IPS-20b (cell line): ENCODE measurements at regions not wholly inside any gene's neighbourhood (a gene's known extent, or its start where the extent isn't known, plus 50 kb on each side); places are given as distances from the start of the nearest gene placed in this dataset.
A peak's percentile ranks its signal among the peaks of the same experiment; 100 is the strongest.
"Not testable (repeated sequence)": the region's sequence is repeated elsewhere in the genome, so short reads cannot be mapped to it uniquely, and the experiment has no call there.

Source experiments
- H3K27ac ChIP-seq: one replicate; pipeline ENCODE4 v1.5.1; 2013; ENCODE audit warnings: low read length
- H3K27me3 ChIP-seq: 2 replicates; pipeline ENCODE4 v1.6.1; 2013; ENCODE audit warnings: mild to moderate bottlenecking, low read length, inconsistent platforms; ENCODE audit not compliant: insufficient read depth
- H3K36me3 ChIP-seq: 2 replicates; pipeline ENCODE4 v1.6.1; 2013; ENCODE audit warnings: low read depth, mild to moderate bottlenecking, inconsistent platforms, low read length, moderate library complexity; ENCODE audit not compliant: insufficient read depth
- H3K4me1 ChIP-seq: 2 replicates; pipeline ENCODE4 v1.6.1; 2013; ENCODE audit warnings: mild to moderate bottlenecking, control low read depth, inconsistent platforms, low read length, moderate library complexity; ENCODE audit not compliant: insufficient read depth
- H3K4me3 ChIP-seq: 2 replicates; pipeline ENCODE4 v1.5.1; 2013; ENCODE audit warnings: mild to moderate bottlenecking, low read length, inconsistent platforms
- H3K9ac ChIP-seq: 2 replicates; pipeline ENCODE4 v1.6.1; 2013; ENCODE audit warnings: low read depth, mild to moderate bottlenecking, inconsistent platforms, low read length, moderate library complexity
- H3K9me3 ChIP-seq: 2 replicates; pipeline ENCODE4 v1.6.1; 2013; ENCODE audit warnings: mild to moderate bottlenecking, low read depth, low read length, inconsistent platforms; ENCODE audit not compliant: insufficient read depth

DNA sequence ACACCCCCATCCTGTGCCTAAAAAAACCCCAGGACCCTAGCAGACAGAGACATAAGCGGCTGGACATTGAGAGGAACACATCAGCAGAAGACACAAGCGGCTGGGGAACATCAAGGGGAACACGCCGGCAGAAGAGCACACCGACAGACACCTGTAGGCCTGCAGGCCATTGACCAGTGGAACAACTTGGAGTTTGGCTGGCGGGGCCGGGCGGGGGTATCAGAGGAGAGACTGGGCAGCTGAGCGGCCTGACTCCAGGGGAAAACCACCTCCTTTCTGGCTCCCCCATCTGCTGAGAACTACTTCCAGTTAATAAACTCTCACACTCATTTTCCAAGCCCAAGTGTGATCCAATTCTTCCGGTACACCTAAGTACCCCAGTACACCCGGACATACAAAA lies 264.7 kb upstream of the ISX start:
- Histone ChIP-seq H3K27ac (no peak overlapping the region), H3K9me3 (no peaks in the 10 kb centered on the region), H3K36me3 (no peaks in the 10 kb centered on the region), H3K4me3 (no peak overlapping the region), H3K4me1 (no peaks in the 10 kb centered on the region), H3K9ac (no peak overlapping the region), H3K27me3 (no peaks in the 10 kb centered on the region)

DNA sequence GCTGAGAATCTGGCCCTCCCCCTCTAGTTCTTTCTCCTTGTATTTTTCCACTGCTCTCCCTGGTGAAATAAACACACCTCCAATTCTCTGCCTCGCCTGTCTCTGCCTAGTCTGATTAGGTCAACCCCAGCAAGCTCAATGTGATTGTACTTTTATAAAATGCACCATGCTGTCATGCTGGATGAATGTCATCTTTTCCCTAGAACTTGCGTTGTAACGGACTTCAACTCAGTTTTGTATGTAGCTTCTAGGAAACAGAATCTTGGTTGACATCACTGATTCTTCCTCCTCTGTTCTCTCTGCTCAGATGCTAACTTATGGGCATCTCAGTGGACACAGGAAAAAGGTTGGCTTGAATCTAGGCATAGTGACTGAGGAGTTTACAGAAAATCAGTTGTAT lies 261.9 kb upstream of the ISX start:
- Histone ChIP-seq H3K36me3 (no peaks in the 10 kb centered on the region), H3K27me3 (no peaks in the 10 kb centered on the region), H3K9me3 (no peaks in the 10 kb centered on the region), H3K27ac (no peak overlapping the region), H3K9ac (no peak overlapping the region), H3K4me1 (0 out of 2 replicates have a peak, but pooled peaks cover 5% of the 10 kb centered on the region), H3K4me3 (no peak overlapping the region)

GRCh38 chr22:34804604-34805003 lies 261.4 kb upstream of the ISX start:
- 0 out of 2 replicates have a peak, but pooled peaks cover 5% of the 10 kb centered on the region for H3K4me1 ChIP-seq
- H3K36me3 ChIP-seq = no peaks in the 10 kb centered on the region
- H3K9ac ChIP-seq = no peak overlapping the region
- no peak overlapping the region for H3K27ac ChIP-seq
- H3K27me3 ChIP-seq = no peaks in the 10 kb centered on the region
- H3K9me3 ChIP-seq = no peaks in the 10 kb centered on the region
- H3K4me3 ChIP-seq = no peak overlapping the region

DNA sequence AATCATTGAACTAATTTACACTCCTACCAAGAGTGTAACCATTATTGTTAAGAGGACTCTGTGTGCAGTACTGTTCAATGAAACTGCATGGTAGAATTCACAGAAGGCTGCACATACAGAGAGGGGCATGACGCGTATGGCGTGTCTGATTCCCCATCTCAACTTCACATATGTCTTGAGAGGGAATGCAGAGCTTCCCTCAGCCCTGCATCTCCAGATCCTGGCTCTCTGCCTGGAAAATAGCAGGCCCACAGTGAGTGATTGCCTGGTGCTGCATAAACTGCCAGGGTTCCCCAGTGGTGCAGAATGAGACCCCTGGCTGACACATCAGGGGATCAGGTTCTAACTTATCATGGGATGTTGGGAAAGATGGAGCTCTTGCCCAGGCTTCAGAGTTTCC lies 260.2 kb upstream of the ISX start:
- Histone ChIP-seq H3K9me3 (no peaks in the 10 kb centered on the region), H3K27ac (no peak overlapping the region), H3K27me3 (no peaks in the 10 kb centered on the region), H3K4me3 (no peak overlapping the region), H3K36me3 (no peaks in the 10 kb centered on the region), H3K4me1 (0 out of 2 replicates have a peak, but pooled peaks cover 5% of the 10 kb centered on the region), H3K9ac (no peak overlapping the region)

GRCh38 chr22:34808618-34809017 lies 257.3 kb upstream of the ISX start:
- Histone ChIP-seq H3K36me3 (no peaks in the 10 kb centered on the region), H3K4me3 (no peak overlapping the region), H3K9me3 (no peaks in the 10 kb centered on the region), H3K27me3 (no peaks in the 10 kb centered on the region), H3K4me1 (0 out of 2 replicates have a peak, but pooled peaks cover 5% of the 10 kb centered on the region), H3K9ac (no peak overlapping the region), H3K27ac (no peak overlapping the region)

DNA sequence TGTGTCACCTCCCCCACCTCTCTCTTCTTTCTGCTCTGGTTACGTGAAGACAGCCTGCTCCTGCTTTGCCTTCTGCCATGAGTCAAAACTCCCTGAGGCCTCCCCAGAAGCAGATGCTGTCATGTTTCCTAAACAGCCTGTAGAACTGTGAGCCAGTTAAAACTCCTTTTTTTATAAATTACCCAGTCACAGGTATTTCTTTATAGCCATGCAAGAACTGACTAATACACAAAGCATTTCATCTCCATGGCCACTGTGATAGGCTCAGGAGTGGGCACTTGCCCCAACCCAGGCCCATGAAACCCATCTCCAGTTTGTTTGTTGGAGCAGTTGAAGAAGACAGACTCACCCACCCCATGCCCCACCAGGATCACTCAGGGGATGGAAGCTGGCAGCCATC lies 253.3 kb upstream of the ISX start:
- H3K36me3 ChIP-seq = no peaks in the 10 kb centered on the region
- no peak overlapping the region for H3K4me3 ChIP-seq
- no peaks in the 10 kb centered on the region for H3K27me3 ChIP-seq
- no peak overlapping the region for H3K9ac ChIP-seq
- H3K27ac ChIP-seq = no peak overlapping the region
- H3K4me1 ChIP-seq = peaks cover 11% of the 10 kb centered on the region
- no peaks in the 10 kb centered on the region for H3K9me3 ChIP-seq

- Histone ChIP-seq H3K27me3 (no peaks in the 10 kb centered on the region), H3K4me3 (no peak overlapping the region), H3K9ac (no peak overlapping the region), H3K36me3 (no peaks in the 10 kb centered on the region), H3K4me1 (peaks cover 8% of the 10 kb centered on the region), H3K27ac (no peak overlapping the region), H3K9me3 (no peaks in the 10 kb centered on the region)
These were observed 251.5 kb upstream of the ISX start for GRCh38 chr22:34814260-34815025.

DNA sequence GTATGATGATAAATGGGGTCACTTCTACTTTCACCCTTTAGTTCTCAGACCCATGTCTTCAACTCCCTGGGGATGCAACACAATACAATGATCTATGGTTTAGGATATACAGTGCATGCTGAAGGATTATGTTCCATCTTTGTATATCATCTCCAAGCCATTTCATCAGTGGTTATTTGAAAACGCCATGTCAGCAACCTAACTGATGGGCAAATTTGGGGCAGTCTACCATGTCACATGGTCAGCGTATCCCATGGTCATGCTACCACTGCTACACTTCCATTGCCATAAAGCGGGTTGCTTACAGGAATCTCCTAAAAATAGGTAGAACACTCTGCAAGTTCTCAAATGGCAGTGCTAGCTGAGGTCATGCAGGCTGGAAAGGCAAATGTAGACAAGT lies 236.5 kb upstream of the ISX start:
- H3K36me3 ChIP-seq = no peaks in the 10 kb centered on the region
- H3K9ac ChIP-seq = no peak overlapping the region
- no peak overlapping the region for H3K4me3 ChIP-seq
- H3K4me1 ChIP-seq = 0 out of 2 replicates have a peak, but pooled peaks cover 3% of the 10 kb centered on the region
- H3K27ac ChIP-seq = no peak overlapping the region
- no peaks in the 10 kb centered on the region; the same call in 1 of the 2 replicates for H3K9me3 ChIP-seq
- no peaks in the 10 kb centered on the region for H3K27me3 ChIP-seq

- H3K36me3 ChIP-seq = no peaks in the 10 kb centered on the region
- H3K27ac ChIP-seq = no peak overlapping the region
- no peaks in the 10 kb centered on the region for H3K27me3 ChIP-seq
- H3K4me3 ChIP-seq = no peak overlapping the region
- H3K9me3 ChIP-seq = no peaks in the 10 kb centered on the region
- H3K9ac ChIP-seq = no peak overlapping the region
- H3K4me1 ChIP-seq = 0 out of 2 replicates have a peak, but pooled peaks cover 3% of the 10 kb centered on the region
These were observed 231.9 kb upstream of the ISX start for GRCh38 chr22:34834059-34834458.

- not testable (repeated sequence) for H3K4me1 ChIP-seq, H3K27ac ChIP-seq, H3K36me3 ChIP-seq, H3K4me3 ChIP-seq, H3K27me3 ChIP-seq, H3K9ac ChIP-seq, H3K9me3 ChIP-seq
These were observed 231.4 kb upstream of the ISX start for GRCh38 chr22:34834541-34834940.

DNA sequence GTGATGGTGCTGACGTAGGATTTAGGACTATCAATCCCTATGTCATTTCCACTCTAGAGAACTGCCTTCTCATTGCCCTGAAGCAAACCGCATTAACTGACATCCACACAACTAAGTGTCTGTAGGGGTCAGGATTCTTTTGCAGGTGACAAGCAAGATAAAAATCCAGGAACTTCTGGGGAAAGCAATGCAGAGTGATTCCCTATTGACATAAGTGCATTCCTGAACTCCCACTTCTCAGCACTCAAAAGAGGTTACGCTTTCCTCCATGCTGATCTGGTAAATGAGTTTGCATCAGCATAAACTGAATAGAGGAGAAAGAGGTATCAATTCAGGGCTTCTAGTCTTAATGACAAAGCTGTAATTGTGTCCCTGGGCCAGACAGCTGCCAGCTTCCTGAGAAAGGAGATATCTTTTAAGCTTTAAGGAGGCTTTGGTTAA lies 224.6 kb upstream of the ISX start:
- Histone ChIP-seq H3K9me3 (peaks cover 13% of the 10 kb centered on the region), H3K36me3 (0 out of 2 replicates have a peak, but pooled peaks cover 5% of the 10 kb centered on the region), H3K4me1 (peaks cover 33% of the 10 kb centered on the region), H3K27ac (peak overlapping the region; percentile 83), H3K27me3 (no peaks in the 10 kb centered on the region), H3K9ac (peak overlapping the region; percentile 78), H3K4me3 (peak overlapping the region; percentile 47; the same call in 1 of the 2 replicates)

- Histone ChIP-seq H3K4me1 (peaks cover 35% of the 10 kb centered on the region), H3K36me3 (0 out of 2 replicates have a peak, but pooled peaks cover 5% of the 10 kb centered on the region), H3K27ac (peak overlapping the region; percentile 83), H3K27me3 (no peaks in the 10 kb centered on the region), H3K9ac (peak overlapping the region; percentile 78), H3K4me3 (peak overlapping the region; percentile 47; the same call in 1 of the 2 replicates), H3K9me3 (peaks cover 13% of the 10 kb centered on the region)
These were observed 224.0 kb upstream of the ISX start for GRCh38 chr22:34841911-34842310.
